Ascending aorta (tissue), 2 donors: ENCODE measurements at regions not wholly inside any gene's neighbourhood (a gene's known extent, or its start where the extent isn't known, plus 50 kb on each side); places are given as distances from the start of the nearest gene placed in this dataset.

ENCODE experiments used
- DNase-seq, 2 donors: peaks; one replicate each; pipeline ENCODE4 v3.0.0-alpha.2; 2019; ENCODE audit warnings: low spot score in 2 of 2
- H3K27ac ChIP-seq, 2 donors: fragments of 200-600 bp; sonication (generic); one replicate each; pipeline ENCODE4 v1.5.1; 2016 to 2017; ENCODE audit warnings: mild to moderate bottlenecking in 1 of 2
- H3K27me3 ChIP-seq: fragments of 200-600 bp; sonication (generic); one replicate; pipeline ENCODE4 v1.5.1; 2017
- H3K36me3 ChIP-seq, 2 donors: fragments of 200-600 bp; sonication (generic); one replicate each; pipeline ENCODE4 v1.5.1; 2016
- H3K4me1 ChIP-seq, 2 donors: fragments of 200-600 bp; sonication (generic); one replicate each; pipeline ENCODE4 v1.5.1; 2016 to 2017; ENCODE audit warnings: mild to moderate bottlenecking in 1 of 2
- H3K4me3 ChIP-seq, 2 donors: fragments of 200-600 bp; sonication (generic); one replicate each; pipeline ENCODE4 v1.5.1; 2016 to 2017; ENCODE audit warnings: mild to moderate bottlenecking in 1 of 2
- H3K9me3 ChIP-seq, 2 donors: fragments of 200-600 bp; sonication (generic); one replicate each; pipeline ENCODE4 v1.5.1; 2016
- CTCF ChIP-seq, 3 experiments: fragments of 200-600 bp in 2 of 3; fragments of 450-650 bp in 1 of 3; sonication (generic) in 2 of 3; IDR thresholded peaks; one replicate each; pipeline ENCODE4 v1.5.1; 2016 to 2019; ENCODE audit warnings: antibody characterized with exemption in 3 of 3, mild to moderate bottlenecking in 1 of 3, moderate library complexity in 1 of 3
- intact Hi-C: fragments of 100-400 bp; cut with DNase I; formaldehyde crosslinking; loops from one replicate; pipeline ENCODE4 v1.15.1; 2023

DNA sequence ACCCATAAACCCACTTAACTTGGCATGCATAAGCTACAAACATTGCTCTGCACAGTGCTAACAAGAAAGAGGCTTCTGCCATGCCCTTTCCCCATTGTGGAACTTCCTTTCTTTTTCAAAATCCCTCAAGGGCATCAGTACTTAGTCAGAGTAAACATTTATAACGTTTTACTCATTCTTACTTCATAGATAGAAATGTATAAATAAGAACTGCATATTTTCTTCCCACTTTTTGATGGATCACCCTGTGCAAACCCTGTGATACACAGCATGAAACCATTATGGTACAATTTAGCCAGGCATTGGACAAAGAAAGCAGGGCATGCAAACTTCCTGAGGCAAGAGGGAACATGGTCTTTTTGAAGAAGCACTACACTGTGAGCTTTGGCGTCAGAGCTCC lies 113.8 kb upstream of the FOXG1 start:
- Histone ChIP-seq H3K9me3 (no peaks in the 10 kb centered on the region), H3K4me1 (no peaks in the 10 kb centered on the region), H3K27me3 (no peaks in the 10 kb centered on the region), H3K36me3 (no peaks in the 10 kb centered on the region), H3K4me3 (no peak overlapping the region), H3K27ac (no peak overlapping the region)
- no peak for TF ChIP-seq CTCF (IDR thresholded peaks at IDR 0.05)
- intact Hi-C loops, result no loop called here
- DNase-seq, result no peak

DNA sequence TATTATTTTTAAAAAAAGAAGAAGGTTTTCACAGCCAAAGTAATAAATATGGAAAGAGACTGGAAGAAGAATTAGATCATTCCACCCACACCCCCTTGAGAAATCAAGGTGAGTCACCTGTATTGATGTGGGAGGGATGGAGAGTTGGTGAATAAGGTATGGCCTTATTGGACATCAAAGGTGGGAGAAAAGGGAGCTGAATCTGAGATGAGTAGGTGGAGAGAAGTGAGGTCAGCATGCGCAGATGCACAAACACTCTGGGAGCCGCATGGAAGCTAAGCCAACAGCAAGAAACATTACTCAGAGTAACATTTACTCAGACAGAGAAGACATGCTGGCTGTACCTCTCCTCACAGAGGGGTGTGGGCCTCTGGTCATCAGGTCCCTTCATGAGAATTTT lies 113.1 kb upstream of the FOXG1 start:
- intact Hi-C loops, result no loop called here
- Histone ChIP-seq H3K27ac (no peak overlapping the region), H3K36me3 (no peaks in the 10 kb centered on the region), H3K27me3 (no peaks in the 10 kb centered on the region), H3K9me3 (no peaks in the 10 kb centered on the region), H3K4me3 (no peak overlapping the region), H3K4me1 (no peaks in the 10 kb centered on the region)
- TF ChIP-seq CTCF (IDR thresholded peaks at IDR 0.05), result no peak
- no peak for DNase-seq

GRCh38 chr14:28656704-28657255 lies 109.8 kb upstream of the FOXG1 start:
- H3K36me3 ChIP-seq, result no peaks in the 10 kb centered on the region
- no peak overlapping the region for H3K27ac ChIP-seq
- H3K4me1 ChIP-seq, result no peaks in the 10 kb centered on the region
- no peak overlapping the region for H3K4me3 ChIP-seq
- no peaks in the 10 kb centered on the region for H3K9me3 ChIP-seq
- TF ChIP-seq CTCF (IDR thresholded peaks at IDR 0.05), result no peak
- no peak for DNase-seq
- H3K27me3 ChIP-seq, result no peaks in the 10 kb centered on the region
- intact Hi-C loops, result no loop called here

DNA sequence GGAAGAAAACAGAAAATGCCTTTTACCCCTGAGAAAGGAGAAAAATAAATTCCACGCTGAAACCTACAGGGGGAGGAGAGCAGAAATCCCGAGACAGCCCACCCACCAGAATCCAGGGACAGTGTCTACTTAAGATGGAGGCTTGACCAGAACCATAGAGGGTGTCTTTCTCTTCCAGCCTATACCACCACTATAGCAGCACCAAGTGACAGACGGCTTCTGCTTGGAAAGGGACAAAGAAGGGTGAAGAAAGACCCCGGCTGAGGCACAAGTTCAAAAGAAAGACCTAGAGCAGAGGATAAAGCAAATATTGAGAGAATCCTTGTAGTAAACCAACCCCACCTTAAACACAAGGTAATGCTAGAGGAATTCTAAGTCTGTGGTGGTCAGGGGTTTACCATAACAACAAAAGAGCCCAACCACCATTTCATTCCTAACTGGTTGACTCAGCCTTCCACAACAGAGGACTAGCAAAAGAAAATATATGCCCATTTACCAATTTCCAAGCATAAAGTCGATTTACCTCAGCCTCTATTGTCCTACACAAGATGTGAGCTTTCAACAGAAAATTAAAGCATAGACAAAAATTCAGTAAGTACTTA lies 105.3 kb upstream of the FOXG1 start:
- Histone ChIP-seq H3K9me3 (no peaks in the 10 kb centered on the region), H3K4me1 (no peaks in the 10 kb centered on the region), H3K4me3 (no peak overlapping the region), H3K27ac (no peak overlapping the region), H3K27me3 (no peaks in the 10 kb centered on the region), H3K36me3 (no peaks in the 10 kb centered on the region)
- DNase-seq, result no peak
- no peak for TF ChIP-seq CTCF (IDR thresholded peaks at IDR 0.05)
- intact Hi-C loops, result no loop called here

DNA sequence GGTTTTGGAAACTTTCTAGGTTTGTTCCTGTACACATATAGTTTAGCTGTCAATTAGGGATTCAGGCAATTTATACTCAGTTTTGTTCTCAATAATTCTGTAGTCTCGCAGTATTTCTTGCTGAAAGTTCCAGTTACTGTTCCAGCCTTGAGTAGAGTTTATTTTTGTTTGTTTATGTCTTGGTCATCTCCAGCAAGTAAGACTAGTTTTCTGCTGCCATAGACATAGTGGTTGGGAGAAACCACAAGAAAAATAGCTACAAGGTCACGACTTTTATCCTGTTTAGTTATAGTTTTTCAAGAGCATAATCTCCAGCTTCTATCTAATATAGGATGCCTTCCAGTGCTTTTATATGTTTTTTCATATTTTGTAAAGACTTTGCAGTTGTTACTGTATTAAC lies 99.6 kb upstream of the FOXG1 start:
- Histone ChIP-seq H3K27me3 (no peaks in the 10 kb centered on the region), H3K4me1 (no peaks in the 10 kb centered on the region), H3K27ac (no peak overlapping the region), H3K36me3 (no peaks in the 10 kb centered on the region), H3K4me3 (no peak overlapping the region), H3K9me3 (no peaks in the 10 kb centered on the region)
- no peak for DNase-seq
- no peak for TF ChIP-seq CTCF (IDR thresholded peaks at IDR 0.05)
- intact Hi-C loops, result no loop called here

GRCh38 chr14:28671425-28671824 lies 95.2 kb upstream of the FOXG1 start:
- no peak for TF ChIP-seq CTCF (IDR thresholded peaks at IDR 0.05)
- intact Hi-C loops, result no loop called here
- Histone ChIP-seq H3K9me3 (no peaks in the 10 kb centered on the region), H3K27me3 (no peaks in the 10 kb centered on the region), H3K27ac (no peak overlapping the region), H3K4me1 (no peaks in the 10 kb centered on the region), H3K4me3 (no peak overlapping the region), H3K36me3 (no peaks in the 10 kb centered on the region)
- no peak for DNase-seq
